IPS DF 4.7 (cell line): ENCODE measurements at regions not wholly inside any gene's neighbourhood (a gene's known extent, or its start where the extent isn't known, plus 50 kb on each side); places are given as distances from the start of the nearest gene placed in this dataset.
"Not testable (repeated sequence)": the region's sequence is repeated elsewhere in the genome, so short reads cannot be mapped to it uniquely, and the experiment has no call there.

ENCODE experiments used
- DNase-seq: peaks from one replicate; pipeline ENCODE4 v3.0.0-alpha.2; 2013; ENCODE audit warnings: low spot score; ENCODE audit errors: extremely low read depth

DNA sequence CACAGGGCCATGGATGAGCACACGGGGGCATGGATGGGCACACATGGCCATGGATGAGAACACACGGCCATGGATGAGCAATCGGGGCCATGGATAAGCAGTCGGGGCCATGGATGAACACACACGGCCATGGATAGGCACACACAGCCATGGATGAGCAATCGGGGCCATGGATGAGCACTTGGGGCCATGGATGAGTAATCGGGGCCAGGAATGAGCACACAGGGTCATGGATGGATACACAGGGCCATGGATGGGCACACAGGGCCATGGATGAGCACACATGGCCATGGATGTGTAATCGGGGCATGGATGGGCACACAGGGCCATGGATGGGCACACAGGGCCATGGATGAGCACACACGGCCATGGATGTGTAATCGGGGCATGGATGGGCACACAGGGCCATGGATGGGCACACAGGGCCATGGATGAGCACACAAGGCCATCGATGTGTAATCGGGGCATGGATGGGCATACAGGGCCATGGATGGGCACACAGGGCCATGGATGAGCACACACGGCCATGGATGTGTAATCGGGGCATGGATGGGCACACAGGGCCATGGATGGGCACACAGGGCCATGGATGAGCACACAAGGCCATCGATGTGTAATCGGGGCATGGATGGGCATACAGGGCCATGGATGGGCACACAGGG lies 191.9 kb upstream of the HDAC4 start:
- DNase-seq, result not testable (repeated sequence)

GRCh38 chr2:239590995-239591915 lies 190.4 kb upstream of the HDAC4 start:
- DNase-seq, result no peak

- DNase-seq, result no peak
Measured at GRCh38 chr2:239590276-239590675, 189.5 kb upstream of the HDAC4 start.

GRCh38 chr2:239589833-239590232 lies 189.0 kb upstream of the HDAC4 start:
- DNase-seq, result no peak

GRCh38 chr2:239589270-239589825 lies 188.5 kb upstream of the HDAC4 start:
- DNase-seq, result no peak

GRCh38 chr2:239588451-239589269 lies 187.8 kb upstream of the HDAC4 start:
- no peak for DNase-seq

DNA sequence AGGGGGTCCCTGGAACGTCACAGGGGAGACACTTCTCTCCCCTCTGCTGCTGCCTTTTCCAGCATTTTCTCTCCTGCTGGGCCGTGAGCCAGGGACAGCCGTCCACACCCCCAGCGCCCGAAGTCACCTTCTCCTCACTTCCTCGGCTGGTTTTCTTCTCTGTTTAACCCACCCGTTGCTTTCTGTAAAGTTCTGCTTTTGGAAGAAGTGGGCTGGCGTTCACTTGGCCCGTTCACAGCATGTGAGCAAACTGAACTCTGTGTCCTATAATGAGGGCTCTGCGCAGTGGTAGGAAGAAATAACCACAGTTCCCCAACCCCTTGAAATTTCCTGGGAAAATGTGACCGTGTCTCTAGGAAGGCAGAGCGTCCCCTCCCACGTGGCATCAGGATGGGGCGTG lies 187.0 kb upstream of the HDAC4 start:
- no peak for DNase-seq

DNA sequence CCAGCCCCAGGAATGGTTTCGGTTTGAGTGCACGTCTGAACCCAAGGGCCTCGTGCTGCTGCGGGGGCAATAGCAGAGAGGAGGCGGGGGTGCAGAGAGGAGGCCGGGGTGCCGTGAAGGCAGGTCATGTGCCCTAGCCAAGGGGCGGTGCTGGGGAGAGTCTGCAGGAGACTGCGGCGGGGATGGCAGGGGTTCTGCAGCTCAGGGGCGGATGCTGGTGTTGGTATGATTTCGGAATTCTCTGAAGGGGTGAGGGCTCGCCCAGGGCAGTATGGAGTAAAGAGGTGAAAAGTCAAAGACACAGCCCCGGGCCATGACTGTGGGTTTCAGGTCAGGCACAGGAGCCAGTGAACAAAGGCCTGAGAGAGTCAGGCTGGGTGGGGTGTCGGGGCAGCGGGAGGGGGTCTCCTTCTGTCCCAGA lies 186.5 kb upstream of the HDAC4 start:
- no peak for DNase-seq

DNA sequence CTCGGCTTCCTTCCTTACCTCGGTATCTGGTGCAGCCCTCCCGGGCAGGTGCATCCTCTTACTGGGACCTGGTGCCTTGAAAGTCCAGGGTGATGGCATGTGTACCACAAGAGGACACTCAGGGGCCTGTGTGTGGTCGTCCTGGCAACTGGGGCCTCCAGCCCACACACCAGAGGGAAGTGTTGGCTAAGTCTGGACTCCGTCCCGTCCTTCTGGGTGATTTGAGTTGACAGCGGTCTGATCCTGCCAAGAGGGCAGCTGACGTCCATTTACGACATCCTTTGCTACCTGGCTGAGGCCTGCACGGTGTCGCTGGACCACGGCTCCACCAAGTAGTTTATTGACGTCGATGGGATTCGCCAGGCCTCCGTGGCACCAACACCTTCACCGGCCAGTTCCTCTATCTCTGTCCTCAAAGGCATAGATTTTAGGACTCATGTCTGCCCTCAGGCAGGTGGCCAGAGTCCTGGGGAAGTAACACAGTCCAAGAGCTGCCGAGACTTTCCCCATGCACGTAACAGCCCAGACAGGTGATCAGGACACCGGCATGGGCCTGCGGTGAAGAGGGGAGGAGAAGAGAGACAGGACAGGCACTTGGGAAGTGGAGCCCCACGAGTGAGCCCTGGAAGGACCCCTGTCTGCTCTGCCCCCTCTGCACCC lies 186.0 kb upstream of the HDAC4 start:
- no peak for DNase-seq

DNA sequence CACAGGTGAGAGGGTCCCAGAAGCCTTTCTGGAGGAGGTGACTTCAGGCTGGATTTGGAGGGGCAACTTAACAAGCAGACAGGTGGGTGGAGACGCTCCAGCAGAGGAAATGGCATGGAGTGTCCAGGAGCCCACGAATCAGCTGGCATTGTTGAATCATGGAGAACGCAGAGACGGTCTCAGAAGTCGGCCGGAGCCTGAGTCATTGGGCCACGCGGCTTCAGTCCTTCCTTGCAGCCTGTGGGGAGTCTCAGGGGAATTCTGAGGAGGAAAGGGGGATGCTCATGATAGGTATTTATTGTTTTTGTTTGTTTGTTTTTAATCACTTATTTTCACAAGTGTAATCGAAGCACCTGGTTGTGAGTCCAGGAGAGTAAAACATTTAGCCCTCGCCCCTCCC lies 184.6 kb upstream of the HDAC4 start:
- no peak for DNase-seq

DNA sequence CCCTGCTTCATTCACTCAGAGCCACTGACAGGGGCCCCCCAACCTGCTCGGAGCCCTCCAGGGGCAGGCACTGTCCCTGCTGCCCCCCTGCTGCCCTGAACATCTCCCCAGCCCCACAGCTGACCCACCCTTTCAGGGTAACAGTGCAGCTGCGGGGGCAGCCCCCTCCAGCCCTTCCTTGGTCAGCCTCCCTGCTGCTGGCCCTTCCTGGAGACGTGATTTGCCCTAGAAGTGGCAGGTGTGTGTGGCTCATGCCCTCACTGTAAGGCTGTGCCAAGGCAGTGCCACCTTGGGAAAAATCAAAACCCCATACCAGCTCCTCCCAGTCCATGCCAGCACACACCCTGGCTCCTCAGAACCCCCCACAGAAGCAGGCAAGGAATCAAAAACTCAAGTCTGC lies 184.2 kb upstream of the HDAC4 start:
- no peak for DNase-seq

DNA sequence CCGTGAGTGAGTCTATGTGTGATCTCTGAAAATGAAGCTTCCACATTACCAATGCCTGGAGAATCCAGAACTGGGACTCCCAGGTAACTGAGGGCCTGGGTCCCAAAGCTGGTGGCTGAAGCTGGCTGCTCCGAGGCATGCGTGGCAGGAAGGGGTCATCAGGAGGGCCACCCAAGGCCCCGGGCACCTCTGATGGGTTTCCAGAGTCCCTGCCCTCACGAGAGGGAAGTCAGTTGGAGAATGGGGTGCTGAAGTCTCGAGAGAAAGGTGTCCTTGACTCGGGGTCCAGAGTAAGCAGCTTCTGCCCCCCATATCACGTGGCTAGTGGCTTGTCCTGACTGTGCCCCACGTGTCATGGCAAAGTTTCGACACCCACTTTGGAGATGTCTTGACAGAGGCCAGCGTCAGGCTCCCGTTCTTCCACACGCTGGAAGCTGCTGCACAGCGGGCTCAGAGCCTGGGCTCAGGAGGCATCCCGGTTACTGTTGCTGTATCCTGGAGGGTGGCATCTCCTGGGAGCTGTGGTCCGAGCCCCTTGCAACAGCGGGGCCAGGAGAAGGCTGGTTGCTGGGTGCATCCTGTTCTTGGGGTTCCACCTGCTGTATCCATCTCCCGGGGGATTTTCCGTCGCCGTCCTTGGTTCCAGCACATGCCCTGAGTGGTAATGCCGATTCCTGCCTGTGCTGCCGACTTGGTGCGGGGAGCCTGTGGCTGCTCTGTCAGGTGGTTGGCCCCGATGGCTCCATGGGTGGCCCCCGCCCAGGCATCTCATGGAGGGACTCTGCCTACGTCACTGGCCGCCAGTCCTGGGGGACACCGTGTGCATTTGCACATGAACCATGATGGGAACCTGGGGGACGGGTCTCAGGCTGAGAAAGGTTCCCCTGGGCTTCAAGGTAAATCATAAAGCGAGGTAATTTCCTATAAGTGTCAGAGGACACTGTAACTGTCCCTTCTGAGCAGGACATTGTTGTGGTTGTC lies 183.3 kb upstream of the HDAC4 start:
- no peak for DNase-seq

GRCh38 chr2:239583171-239583878 lies 182.5 kb upstream of the HDAC4 start:
- no peak for DNase-seq

GRCh38 chr2:239582476-239582875 lies 181.7 kb upstream of the HDAC4 start:
- no peak for DNase-seq

- DNase-seq, result no peak
Measured at GRCh38 chr2:239581352-239581901, 180.6 kb upstream of the HDAC4 start.

DNA sequence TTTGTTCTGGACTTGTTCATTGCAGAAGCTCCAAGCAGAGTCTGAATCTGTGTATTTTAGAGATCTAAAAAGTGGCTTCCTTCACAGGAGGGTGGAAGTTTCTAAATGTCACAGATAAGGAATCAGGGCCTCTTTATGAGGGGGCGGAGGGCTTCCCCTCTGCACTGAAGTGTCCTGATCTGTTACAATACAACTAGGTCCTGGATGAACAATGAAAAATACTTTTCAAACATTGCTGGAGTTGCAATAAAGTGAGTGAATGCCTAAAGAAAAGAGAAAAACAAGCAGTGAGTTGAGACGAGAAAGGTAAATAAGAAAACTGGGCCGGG lies 179.3 kb upstream of the HDAC4 start:
- no peak for DNase-seq

DNA sequence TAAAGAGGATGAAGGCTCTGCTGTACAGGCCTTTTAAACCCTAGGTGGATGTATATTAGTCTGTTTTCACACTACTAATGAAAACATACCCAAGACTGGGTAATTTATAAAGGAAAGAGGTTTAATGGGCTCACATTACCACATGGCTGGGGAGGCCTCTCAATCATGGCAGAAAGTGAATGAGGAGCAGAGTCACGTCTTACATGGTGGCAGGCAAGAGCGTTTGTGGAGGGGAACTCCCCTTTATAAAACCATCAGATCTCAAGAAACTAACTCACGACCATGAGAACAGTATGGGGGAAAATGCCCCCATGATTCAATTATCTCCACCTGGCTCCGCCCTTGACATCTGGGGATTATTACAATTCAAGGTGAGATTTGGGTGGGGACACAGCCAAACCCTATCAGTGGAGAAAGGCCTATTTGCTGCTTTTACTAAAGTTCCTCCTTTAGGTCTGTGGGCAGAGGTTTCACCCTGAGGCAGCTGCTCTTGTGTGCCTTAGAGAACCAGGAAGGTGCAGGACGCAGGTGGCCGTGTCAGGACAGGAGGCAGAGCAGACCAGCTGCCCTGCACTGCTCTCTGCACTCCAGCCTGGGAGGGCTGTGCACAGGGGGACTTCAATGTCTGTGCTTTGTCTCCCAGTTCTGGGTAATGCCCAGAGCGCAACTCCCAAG lies 178.8 kb upstream of the HDAC4 start:
- no peak for DNase-seq

GRCh38 chr2:239579081-239579480 lies 178.3 kb upstream of the HDAC4 start:
- no peak for DNase-seq

DNA sequence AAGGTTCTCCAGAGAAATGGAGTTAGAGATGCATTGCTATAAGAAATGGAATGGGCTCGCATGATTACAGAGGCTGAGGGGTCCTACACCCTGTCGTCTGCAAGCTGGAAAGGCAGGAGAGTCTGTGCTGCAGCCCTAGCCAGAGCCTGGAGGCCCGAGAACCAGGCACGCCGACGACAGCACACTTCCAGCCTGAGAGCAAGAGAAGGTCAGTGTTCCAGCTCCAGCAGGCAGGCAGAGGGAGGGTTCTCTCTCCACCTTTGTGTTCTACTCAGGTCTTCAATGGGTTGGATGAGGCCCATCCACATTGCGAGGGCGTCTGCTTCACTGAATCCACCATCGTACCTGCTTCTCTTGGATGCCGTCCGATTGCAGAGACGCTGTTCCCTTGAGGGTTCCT lies 177.6 kb upstream of the HDAC4 start:
- no peak for DNase-seq
